HL-60 (cell line): ENCODE measurements at regions not wholly inside any gene's neighbourhood (a gene's known extent, or its start where the extent isn't known, plus 50 kb on each side); places are given as distances from the start of the nearest gene placed in this dataset.

Source experiments
- CTCF ChIP-seq: IDR thresholded peaks from one replicate; pipeline ENCODE4 v1.5.1; 2011; ENCODE audit warnings: low read length, control low read depth, inconsistent platforms; ENCODE audit not compliant: insufficient read depth
- GABPA ChIP-seq: IDR thresholded peaks from 2 replicates; pipeline ENCODE4 v1.6.1; 2012; ENCODE audit warnings: low read depth
- POLR2AphosphoS5 ChIP-seq: IDR thresholded peaks from 2 replicates; pipeline ENCODE4 v1.6.1; 2012; ENCODE audit warnings: low read depth
- REST ChIP-seq: IDR thresholded peaks from 2 replicates; pipeline ENCODE4 v1.6.1; 2012; ENCODE audit warnings: low read depth; ENCODE audit not compliant: insufficient replicate concordance

GRCh38 chr5:60362158-60362557, 337.8 kb downstream of the DEPDC1B start:
- TF ChIP-seq CTCF (no peak), REST (no peak), POLR2AphosphoS5 (no peak), GABPA (no peak)
